Right forelimb (tissue), 1 donor: ENCODE measurements at regions not wholly inside any gene's neighbourhood (a gene's known extent, or its start where the extent isn't known, plus 50 kb on each side); places are given as distances from the start of the nearest gene placed in this dataset.
"Not testable (repeated sequence)": the region's sequence is repeated elsewhere in the genome, so short reads cannot be mapped to it uniquely, and the experiment has no call there.

Source experiments
- DNase-seq: peaks from one replicate; pipeline ENCODE4 v3.0.0-alpha.2; 2018

- DNase-seq, result no peak
These were observed 77.0 kb downstream of the MRPL14 start for GRCh38 chr6:44049989-44050871.

GRCh38 chr6:44049163-44049988 lies 77.9 kb downstream of the MRPL14 start:
- no peak for DNase-seq

GRCh38 chr6:44048277-44048676 lies 79.0 kb downstream of the MRPL14 start:
- DNase-seq, result no peak

- DNase-seq, result no peak
These were observed 79.5 kb downstream of the MRPL14 start for GRCh38 chr6:44047801-44048200.

- no peak for DNase-seq
These were observed 80.1 kb downstream of the MRPL14 start for GRCh38 chr6:44047179-44047546.

GRCh38 chr6:44046516-44047178 lies 80.6 kb downstream of the MRPL14 start:
- no peak for DNase-seq

- DNase-seq, result no peak
These were observed 81.6 kb downstream of the MRPL14 start for GRCh38 chr6:44045672-44046015.

GRCh38 chr6:44044940-44045671 lies 82.1 kb downstream of the MRPL14 start:
- no peak for DNase-seq

GRCh38 chr6:44044154-44044539 lies 83.1 kb downstream of the MRPL14 start:
- no peak for DNase-seq

- no peak for DNase-seq
These were observed 83.6 kb downstream of the MRPL14 start for GRCh38 chr6:44043479-44044153.

GRCh38 chr6:44042989-44043478 lies 84.2 kb downstream of the MRPL14 start:
- no peak for DNase-seq

- no peak for DNase-seq
These were observed 84.8 kb downstream of the MRPL14 start for GRCh38 chr6:44042261-44042988.

- DNase-seq, result no peak
These were observed 85.6 kb downstream of the MRPL14 start for GRCh38 chr6:44041461-44042260.

- DNase-seq, result no peak
These were observed 86.5 kb downstream of the MRPL14 start for GRCh38 chr6:44040786-44041185.

GRCh38 chr6:44039839-44040350 lies 87.4 kb downstream of the MRPL14 start:
- no peak for DNase-seq

GRCh38 chr6:44039191-44039719 lies 88.0 kb downstream of the MRPL14 start:
- DNase-seq, result no peak

- DNase-seq, result no peak
These were observed 88.6 kb downstream of the MRPL14 start for GRCh38 chr6:44038543-44039065.

- DNase-seq, result no peak
These were observed 89.3 kb downstream of the MRPL14 start for GRCh38 chr6:44037847-44038542.

GRCh38 chr6:44037276-44037675 lies 90.0 kb downstream of the MRPL14 start:
- not testable (repeated sequence) for DNase-seq
